Endothelial cell of umbilical vein (primary cell): ENCODE measurements at regions not wholly inside any gene's neighbourhood (a gene's known extent, or its start where the extent isn't known, plus 50 kb on each side); places are given as distances from the start of the nearest gene placed in this dataset.

Experiments
- EZH2 ChIP-seq: IDR thresholded peaks from 2 replicates; pipeline ENCODE4 v1.6.1; 2012; ENCODE audit warnings: borderline replicate concordance, low read depth, mild to moderate bottlenecking, moderate library complexity, low read length, inconsistent platforms; ENCODE audit not compliant: severe bottlenecking
- POLR2AphosphoS5 ChIP-seq: IDR thresholded peaks from 2 replicates; pipeline ENCODE4 v1.6.1; 2012; ENCODE audit warnings: low read depth, mild to moderate bottlenecking, control low read depth, low read length, moderate library complexity; ENCODE audit not compliant: insufficient read depth
- TF ChIP-seq, protein P1 (sequence below), 2 donors: IDR thresholded peaks; 1 replicate in 1 of 2; 2 replicates in 1 of 2; pipeline ENCODE4 v1.5.1; 2011; ENCODE audit warnings: low read length in 2 of 2, mild to moderate bottlenecking in 2 of 2, moderate library complexity in 2 of 2, control low read depth in 1 of 2, inconsistent platforms in 1 of 2, low read depth in 1 of 2; ENCODE audit not compliant: insufficient read depth in 1 of 2; ENCODE audit errors: extremely low read depth in 1 of 2

- TF ChIP-seq, protein P1, sequence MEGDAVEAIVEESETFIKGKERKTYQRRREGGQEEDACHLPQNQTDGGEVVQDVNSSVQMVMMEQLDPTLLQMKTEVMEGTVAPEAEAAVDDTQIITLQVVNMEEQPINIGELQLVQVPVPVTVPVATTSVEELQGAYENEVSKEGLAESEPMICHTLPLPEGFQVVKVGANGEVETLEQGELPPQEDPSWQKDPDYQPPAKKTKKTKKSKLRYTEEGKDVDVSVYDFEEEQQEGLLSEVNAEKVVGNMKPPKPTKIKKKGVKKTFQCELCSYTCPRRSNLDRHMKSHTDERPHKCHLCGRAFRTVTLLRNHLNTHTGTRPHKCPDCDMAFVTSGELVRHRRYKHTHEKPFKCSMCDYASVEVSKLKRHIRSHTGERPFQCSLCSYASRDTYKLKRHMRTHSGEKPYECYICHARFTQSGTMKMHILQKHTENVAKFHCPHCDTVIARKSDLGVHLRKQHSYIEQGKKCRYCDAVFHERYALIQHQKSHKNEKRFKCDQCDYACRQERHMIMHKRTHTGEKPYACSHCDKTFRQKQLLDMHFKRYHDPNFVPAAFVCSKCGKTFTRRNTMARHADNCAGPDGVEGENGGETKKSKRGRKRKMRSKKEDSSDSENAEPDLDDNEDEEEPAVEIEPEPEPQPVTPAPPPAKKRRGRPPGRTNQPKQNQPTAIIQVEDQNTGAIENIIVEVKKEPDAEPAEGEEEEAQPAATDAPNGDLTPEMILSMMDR (IDR thresholded peaks at IDR 0.05; ENCODE audit: extremely low read depth in 1 of 2, insufficient read depth in 1 of 2, low read depth in 1 of 2, low read length in 2 of 2) = no peak
- TF ChIP-seq POLR2AphosphoS5 (no peak), EZH2 (no peak)
Observed at GRCh38 chr1:176323472-176323871, 116.4 kb upstream of the COP1 start.
